ENCODE measurements at regions not wholly inside any gene's neighbourhood (a gene's known extent, or its start where the extent isn't known, plus 50 kb on each side); places are given as distances from the start of the nearest gene placed in this dataset.

- no peak overlapping the region for H3K4me3 Mint-ChIP-seq (ENCODE audit: unreplicated experiment)
- H3K9me3 Mint-ChIP-seq (ENCODE audit: unreplicated experiment), result no peaks in the 10 kb centered on the region
- H3K27me3 Mint-ChIP-seq (ENCODE audit: unreplicated experiment), result peaks cover 57% of the 10 kb centered on the region
- H3K27ac Mint-ChIP-seq (ENCODE audit: unreplicated experiment), result no peak overlapping the region
- no peaks in the 10 kb centered on the region for H3K36me3 Mint-ChIP-seq (ENCODE audit: unreplicated experiment)
- H3K4me1 Mint-ChIP-seq (ENCODE audit: unreplicated experiment), result no peaks in the 10 kb centered on the region
- DNase-seq (ENCODE audit: extremely low spot score, unreplicated experiment), result no peak
- TF ChIP-seq CTCF (IDR thresholded peaks at IDR 0.05), result no peak
Observed at GRCh38 chr4:57437649-57438048, 327.5 kb upstream of the IGFBP7 start.

GRCh38 chr4:57435300-57435699, 325.1 kb upstream of the IGFBP7 start:
- no peaks in the 10 kb centered on the region for H3K9me3 Mint-ChIP-seq (ENCODE audit: unreplicated experiment)

GRCh38 chr4:57430726-57431125, 320.5 kb upstream of the IGFBP7 start:
- Mint-ChIP-seq H3K36me3 (ENCODE audit: unreplicated experiment) (no peaks in the 10 kb centered on the region), H3K27ac (ENCODE audit: unreplicated experiment) (no peak overlapping the region), H3K4me1 (ENCODE audit: unreplicated experiment) (no peaks in the 10 kb centered on the region), H3K4me3 (ENCODE audit: unreplicated experiment) (no peak overlapping the region), H3K9me3 (ENCODE audit: unreplicated experiment) (no peaks in the 10 kb centered on the region), H3K27me3 (ENCODE audit: unreplicated experiment) (peaks cover 53% of the 10 kb centered on the region)
- DNase-seq (ENCODE audit: extremely low spot score, unreplicated experiment), result no peak
- TF ChIP-seq CTCF (IDR thresholded peaks at IDR 0.05), result no peak

More at GRCh38 chr4:57435300-57435699, 325.1 kb upstream of the IGFBP7 start:
- Mint-ChIP-seq H3K36me3 (ENCODE audit: unreplicated experiment) (no peaks in the 10 kb centered on the region), H3K27ac (ENCODE audit: unreplicated experiment) (no peak overlapping the region), H3K4me3 (ENCODE audit: unreplicated experiment) (no peak overlapping the region), H3K27me3 (ENCODE audit: unreplicated experiment) (peaks cover 50% of the 10 kb centered on the region), H3K4me1 (ENCODE audit: unreplicated experiment) (no peaks in the 10 kb centered on the region)
- no peak for TF ChIP-seq CTCF (IDR thresholded peaks at IDR 0.05)
- no peak for DNase-seq (ENCODE audit: extremely low spot score, unreplicated experiment)

- Mint-ChIP-seq H3K4me1 (ENCODE audit: unreplicated experiment) (peaks cover 7% of the 10 kb centered on the region), H3K4me3 (ENCODE audit: unreplicated experiment) (no peak overlapping the region), H3K9me3 (ENCODE audit: unreplicated experiment) (no peaks in the 10 kb centered on the region), H3K27me3 (ENCODE audit: unreplicated experiment) (peaks cover 31% of the 10 kb centered on the region), H3K36me3 (ENCODE audit: unreplicated experiment) (no peaks in the 10 kb centered on the region), H3K27ac (ENCODE audit: unreplicated experiment) (no peak overlapping the region)
- DNase-seq (ENCODE audit: extremely low spot score, unreplicated experiment), result no peak
- TF ChIP-seq CTCF (IDR thresholded peaks at IDR 0.05), result peak; percentile 74
Observed at GRCh38 chr4:57426779-57427395, 316.7 kb upstream of the IGFBP7 start.

- no peak for TF ChIP-seq CTCF (IDR thresholded peaks at IDR 0.05)
- Mint-ChIP-seq H3K4me3 (ENCODE audit: unreplicated experiment) (no peak overlapping the region), H3K27me3 (ENCODE audit: unreplicated experiment) (peaks cover 21% of the 10 kb centered on the region), H3K36me3 (ENCODE audit: unreplicated experiment) (no peaks in the 10 kb centered on the region), H3K4me1 (ENCODE audit: unreplicated experiment) (peaks cover 7% of the 10 kb centered on the region), H3K9me3 (ENCODE audit: unreplicated experiment) (no peaks in the 10 kb centered on the region), H3K27ac (ENCODE audit: unreplicated experiment) (no peak overlapping the region)
- no peak for DNase-seq (ENCODE audit: extremely low spot score, unreplicated experiment)
Observed at GRCh38 chr4:57425610-57426009, 315.4 kb upstream of the IGFBP7 start.

All from osteocyte (in vitro differentiated cells).